GM13977 (cell line): ENCODE measurements at regions not wholly inside any gene's neighbourhood (a gene's known extent, or its start where the extent isn't known, plus 50 kb on each side); places are given as distances from the start of the nearest gene placed in this dataset.

Source experiments
- DNase-seq: peaks from one replicate; pipeline ENCODE4 v3.0.0; 2012; ENCODE audit warnings: low spot score
- in situ Hi-C: fragments of 300-500 bp; cut with MboI; formaldehyde crosslinking; loops from one replicate; pipeline ENCODE4 v1.12.0; 2022; ENCODE audit warnings: low sequenced_read_pairs, low pct_unique_long_range_greater_than_20kb, mixed read lengths, inconsistent platforms; ENCODE audit not compliant: unreplicated experiment
- TF ChIP-seq, protein P1 (sequence below): IDR thresholded peaks from 2 replicates; pipeline ENCODE4 v1.5.1; 2012; ENCODE audit warnings: mild to moderate bottlenecking, control low read depth; ENCODE audit not compliant: insufficient read depth; ENCODE audit errors: extremely low read depth, missing control alignments

DNA sequence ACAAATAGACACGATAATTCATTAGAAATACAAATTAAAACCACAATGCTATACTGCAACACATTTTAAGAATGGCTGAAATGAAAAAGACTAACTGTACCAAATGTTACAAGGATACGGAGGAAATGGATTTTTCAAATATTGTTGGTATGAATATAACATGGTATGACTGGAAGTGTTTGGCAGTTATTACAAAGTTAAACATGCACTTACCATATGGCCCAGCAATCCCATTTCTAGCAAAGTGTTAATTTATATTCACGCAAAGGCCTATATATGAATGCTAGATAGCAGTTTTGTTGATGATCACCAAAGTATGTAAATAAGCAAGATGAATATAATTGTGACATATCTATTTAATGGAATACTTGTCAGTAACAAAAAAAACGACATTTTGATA is 497.8 kb upstream of the FSIP2 start:
- no peak for DNase-seq
- in situ Hi-C loops: no loop called here
- TF ChIP-seq, protein P1, sequence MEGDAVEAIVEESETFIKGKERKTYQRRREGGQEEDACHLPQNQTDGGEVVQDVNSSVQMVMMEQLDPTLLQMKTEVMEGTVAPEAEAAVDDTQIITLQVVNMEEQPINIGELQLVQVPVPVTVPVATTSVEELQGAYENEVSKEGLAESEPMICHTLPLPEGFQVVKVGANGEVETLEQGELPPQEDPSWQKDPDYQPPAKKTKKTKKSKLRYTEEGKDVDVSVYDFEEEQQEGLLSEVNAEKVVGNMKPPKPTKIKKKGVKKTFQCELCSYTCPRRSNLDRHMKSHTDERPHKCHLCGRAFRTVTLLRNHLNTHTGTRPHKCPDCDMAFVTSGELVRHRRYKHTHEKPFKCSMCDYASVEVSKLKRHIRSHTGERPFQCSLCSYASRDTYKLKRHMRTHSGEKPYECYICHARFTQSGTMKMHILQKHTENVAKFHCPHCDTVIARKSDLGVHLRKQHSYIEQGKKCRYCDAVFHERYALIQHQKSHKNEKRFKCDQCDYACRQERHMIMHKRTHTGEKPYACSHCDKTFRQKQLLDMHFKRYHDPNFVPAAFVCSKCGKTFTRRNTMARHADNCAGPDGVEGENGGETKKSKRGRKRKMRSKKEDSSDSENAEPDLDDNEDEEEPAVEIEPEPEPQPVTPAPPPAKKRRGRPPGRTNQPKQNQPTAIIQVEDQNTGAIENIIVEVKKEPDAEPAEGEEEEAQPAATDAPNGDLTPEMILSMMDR: no peak

DNA sequence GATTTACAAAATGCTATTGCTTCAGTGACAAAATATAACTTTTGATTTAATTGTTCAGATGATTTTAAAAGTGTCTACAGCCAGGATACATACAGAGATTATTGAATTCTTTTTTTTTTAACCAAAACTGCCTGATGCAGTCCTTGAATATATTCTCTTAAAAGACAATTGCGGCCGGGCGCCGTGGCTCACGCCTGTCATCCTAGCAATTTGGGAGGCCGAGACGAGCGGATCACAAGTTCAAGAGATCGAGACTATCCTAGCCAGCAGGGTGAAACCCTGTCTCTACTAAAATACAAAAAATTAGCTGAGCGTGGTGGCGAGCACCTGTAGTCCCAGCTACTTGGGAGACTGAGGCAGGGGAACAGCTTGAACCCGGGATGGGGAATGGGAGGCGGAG is 497.0 kb upstream of the FSIP2 start:
- DNase-seq: no peak
- in situ Hi-C loops: no loop called here
- TF ChIP-seq, protein P1: no peak

DNA sequence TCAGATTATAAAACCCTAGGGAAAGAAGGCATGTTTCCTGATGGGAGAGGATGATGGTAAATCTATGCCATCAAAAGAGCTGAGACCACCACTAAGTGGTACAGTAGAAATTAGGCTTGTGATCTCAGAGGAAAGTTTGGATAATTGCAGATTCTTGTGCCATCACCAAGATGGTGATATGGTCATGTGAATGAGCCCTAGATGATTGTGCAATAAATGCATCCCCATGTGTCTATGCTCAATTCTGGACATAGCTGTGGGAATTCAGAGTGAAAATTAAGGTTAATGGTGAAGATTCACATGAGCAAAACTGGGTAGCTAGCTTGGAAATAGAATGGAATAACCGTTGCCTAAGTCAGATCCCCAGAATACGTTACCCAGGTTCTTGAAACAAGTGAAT is 496.1 kb upstream of the FSIP2 start:
- in situ Hi-C loops: no loop called here
- DNase-seq: no peak
- TF ChIP-seq, protein P1: no peak

DNA sequence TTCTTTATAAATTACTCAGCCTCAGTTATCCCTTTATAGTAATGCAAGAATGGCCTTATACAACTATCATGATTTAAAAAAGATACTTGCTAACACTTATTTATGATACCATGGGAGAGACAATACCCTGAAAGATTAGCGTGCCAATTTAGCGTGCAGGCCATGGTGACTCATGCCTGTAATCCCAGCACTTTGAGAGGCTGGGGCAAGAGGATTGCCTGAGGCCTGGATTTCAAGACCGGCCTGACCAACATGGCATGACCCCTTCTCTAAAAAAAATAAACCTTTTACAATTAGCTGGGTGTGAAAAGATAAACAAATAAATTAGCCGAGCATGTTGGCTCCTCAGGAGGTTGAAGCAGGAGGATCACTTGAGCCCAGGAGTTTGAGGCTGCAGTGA is 493.4 kb upstream of the FSIP2 start:
- in situ Hi-C loops: no loop called here
- no peak for DNase-seq
- TF ChIP-seq, protein P1: no peak

DNA sequence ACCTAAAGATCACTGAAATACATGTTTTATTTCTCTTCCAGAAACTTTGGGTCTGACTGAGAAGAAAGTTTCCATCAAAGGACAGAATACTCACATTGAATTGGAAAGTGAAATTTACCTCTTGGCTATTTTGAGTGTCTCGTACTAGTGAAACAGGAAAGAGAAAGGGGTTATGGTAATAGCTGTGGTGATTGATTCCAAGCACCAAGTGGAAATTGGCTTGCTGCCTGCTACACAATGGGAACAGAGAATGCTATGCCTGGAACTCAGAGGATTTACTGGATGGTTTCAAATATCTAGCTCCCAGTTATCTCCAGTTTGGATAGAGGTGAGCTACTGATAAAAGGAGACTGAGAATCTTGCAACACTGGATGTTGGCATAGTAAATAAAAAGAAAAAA is 492.8 kb upstream of the FSIP2 start:
- in situ Hi-C loops: no loop called here
- TF ChIP-seq, protein P1: no peak
- no peak for DNase-seq

DNA sequence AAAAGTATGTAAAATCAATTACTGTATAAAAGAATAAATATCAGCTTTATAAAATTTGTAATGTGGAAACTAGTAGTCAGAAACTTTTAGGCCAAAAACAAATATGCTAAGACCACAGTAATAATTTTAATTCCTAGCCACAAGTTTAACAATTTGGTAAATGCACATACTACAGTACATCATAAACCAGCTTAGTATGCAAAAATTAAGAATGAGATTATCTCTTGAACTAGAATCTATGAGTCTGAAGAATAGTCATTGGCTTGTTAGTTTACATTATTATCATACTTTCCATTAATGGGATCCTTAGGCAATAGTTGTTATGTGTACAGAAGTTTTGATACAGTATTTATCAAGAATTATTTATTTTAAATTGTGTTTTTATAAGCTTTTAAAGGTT is 491.9 kb upstream of the FSIP2 start:
- TF ChIP-seq, protein P1: no peak
- no peak for DNase-seq
- in situ Hi-C loops: no loop called here

DNA sequence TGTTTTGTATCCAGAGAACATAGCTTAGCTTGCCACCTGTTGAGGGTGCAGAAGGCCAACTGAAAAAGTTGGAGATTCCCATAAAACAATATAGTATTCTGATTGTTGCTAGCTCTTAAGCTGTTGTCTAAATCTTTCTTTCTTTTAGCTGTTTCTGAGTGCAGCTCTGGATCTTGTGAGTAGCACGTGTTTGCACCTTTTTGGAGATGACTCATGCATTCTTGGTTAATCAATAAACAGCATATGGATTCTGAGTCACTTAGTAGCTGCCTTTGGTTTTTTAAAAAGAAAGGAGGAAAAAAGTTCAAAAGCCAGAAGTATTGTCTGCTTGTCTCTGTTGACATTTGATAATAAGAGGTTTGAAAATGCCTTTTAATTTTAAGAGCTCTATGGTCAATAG is 483.0 kb upstream of the FSIP2 start:
- no peak for DNase-seq
- TF ChIP-seq, protein P1: no peak
- in situ Hi-C loops: no loop called here
